RWPE1 (cell line): ENCODE measurements at regions not wholly inside any gene's neighbourhood (a gene's known extent, or its start where the extent isn't known, plus 50 kb on each side); places are given as distances from the start of the nearest gene placed in this dataset.
A peak's percentile ranks its signal among the peaks of the same experiment; 100 is the strongest.

Source experiments
- CTCF ChIA-PET: fragments of 350-600 bp; sonication (Branson Sonifier 250); formaldehyde crosslinking; extraction: SDS; loops from one replicate; lab custom pipeline; 2021; lab: Yijun Ruan, JAX
- POLR2A ChIA-PET: fragments of 400-600 bp; formaldehyde crosslinking; extraction: SDS; loops from one replicate; lab custom pipeline; 2020; ENCODE audit warnings: antibody characterized with exemption; ENCODE audit not compliant: low non-redundant PET; lab: Yijun Ruan, JAX
- DNase-seq: peaks from one replicate; pipeline ENCODE4 v3.0.0; 2012; ENCODE audit warnings: low spot score
- H3K27ac ChIP-seq: fragments of 450-650 bp; 2 replicates; pipeline ENCODE4 v1.5.1; 2017
- TF ChIP-seq, protein P1 (sequence below): fragments of 450-650 bp; conservative IDR thresholded peaks from 2 replicates; pipeline ENCODE4 v1.5.1; 2017; ENCODE audit warnings: low read depth, mild to moderate bottlenecking

DNA sequence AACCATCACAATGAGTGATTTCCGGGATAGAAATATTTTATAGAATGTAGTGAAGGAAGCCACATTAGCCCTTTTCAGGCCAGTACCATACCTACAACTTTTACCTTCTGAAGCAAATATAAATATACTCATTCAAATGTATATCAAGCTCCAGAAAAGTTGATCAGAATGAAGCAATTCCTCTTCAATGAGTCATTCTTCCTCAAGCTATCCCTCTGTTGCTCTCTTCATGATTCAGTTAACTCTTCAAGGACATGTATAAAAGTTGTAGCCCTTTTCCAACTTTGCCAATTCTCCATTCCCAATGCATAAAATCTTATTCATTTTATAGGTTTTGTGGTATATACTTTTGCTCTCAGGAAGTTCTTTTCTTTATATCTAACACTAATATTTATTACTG lies 242.1 kb upstream of the RGPD4 start:
- POLR2A ChIA-PET = no interaction called here
- DNase-seq = peak; percentile 38
- CTCF ChIA-PET = interaction anchor here (0.6 kb wide), 1 partner anchor 11 kb away, joined by 3 read pairs; no protein-coding TSS in a partner anchor
- no peak overlapping the region for H3K27ac ChIP-seq
- TF ChIP-seq, protein P1, sequence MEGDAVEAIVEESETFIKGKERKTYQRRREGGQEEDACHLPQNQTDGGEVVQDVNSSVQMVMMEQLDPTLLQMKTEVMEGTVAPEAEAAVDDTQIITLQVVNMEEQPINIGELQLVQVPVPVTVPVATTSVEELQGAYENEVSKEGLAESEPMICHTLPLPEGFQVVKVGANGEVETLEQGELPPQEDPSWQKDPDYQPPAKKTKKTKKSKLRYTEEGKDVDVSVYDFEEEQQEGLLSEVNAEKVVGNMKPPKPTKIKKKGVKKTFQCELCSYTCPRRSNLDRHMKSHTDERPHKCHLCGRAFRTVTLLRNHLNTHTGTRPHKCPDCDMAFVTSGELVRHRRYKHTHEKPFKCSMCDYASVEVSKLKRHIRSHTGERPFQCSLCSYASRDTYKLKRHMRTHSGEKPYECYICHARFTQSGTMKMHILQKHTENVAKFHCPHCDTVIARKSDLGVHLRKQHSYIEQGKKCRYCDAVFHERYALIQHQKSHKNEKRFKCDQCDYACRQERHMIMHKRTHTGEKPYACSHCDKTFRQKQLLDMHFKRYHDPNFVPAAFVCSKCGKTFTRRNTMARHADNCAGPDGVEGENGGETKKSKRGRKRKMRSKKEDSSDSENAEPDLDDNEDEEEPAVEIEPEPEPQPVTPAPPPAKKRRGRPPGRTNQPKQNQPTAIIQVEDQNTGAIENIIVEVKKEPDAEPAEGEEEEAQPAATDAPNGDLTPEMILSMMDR = no peak

DNA sequence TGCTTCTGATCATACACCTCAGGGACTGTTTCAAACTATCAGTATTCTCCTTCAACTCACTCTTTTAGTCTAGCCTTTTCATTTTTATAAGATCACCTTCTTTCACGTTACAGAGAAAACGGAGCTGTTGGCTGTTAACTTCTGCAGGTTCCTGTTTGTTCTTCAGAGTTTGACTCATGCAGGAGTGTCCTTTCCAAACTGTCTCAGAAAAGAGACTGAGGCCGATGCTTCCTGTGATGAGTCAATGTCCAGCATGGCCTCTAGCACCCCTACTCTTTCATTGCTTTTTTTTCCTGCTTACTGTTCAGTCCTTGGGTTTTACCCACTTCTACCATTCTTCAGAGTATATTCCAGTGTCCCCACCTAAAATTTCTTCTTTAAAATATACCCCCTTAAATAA lies 240.8 kb upstream of the RGPD4 start:
- no peak overlapping the region for H3K27ac ChIP-seq
- CTCF ChIA-PET = no interaction called here
- TF ChIP-seq, protein P1 = no peak
- DNase-seq = peak; percentile 21
- POLR2A ChIA-PET = no interaction called here

DNA sequence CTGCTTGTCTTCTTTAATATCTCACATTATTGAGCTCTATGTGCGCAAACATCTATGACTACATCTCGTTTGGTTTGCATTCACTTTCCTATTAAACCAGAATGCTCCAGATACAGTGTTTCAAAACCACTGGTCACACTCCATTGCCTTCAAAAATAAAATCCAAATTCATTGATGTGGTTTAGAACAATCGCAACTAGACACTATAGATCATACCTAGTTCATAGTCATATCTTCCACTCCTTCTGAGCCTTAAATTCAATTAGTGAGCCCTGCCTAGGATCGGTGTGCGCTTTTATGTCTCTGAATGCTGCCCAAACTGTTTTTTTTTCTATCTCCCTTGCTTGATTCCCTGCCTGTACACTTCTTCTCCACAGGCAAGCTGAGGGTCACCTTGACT lies 238.5 kb upstream of the RGPD4 start:
- ChIA-PET CTCF (no interaction called here), POLR2A (no interaction called here)
- TF ChIP-seq, protein P1 = no peak
- DNase-seq = no peak
- H3K27ac ChIP-seq = no peak overlapping the region

DNA sequence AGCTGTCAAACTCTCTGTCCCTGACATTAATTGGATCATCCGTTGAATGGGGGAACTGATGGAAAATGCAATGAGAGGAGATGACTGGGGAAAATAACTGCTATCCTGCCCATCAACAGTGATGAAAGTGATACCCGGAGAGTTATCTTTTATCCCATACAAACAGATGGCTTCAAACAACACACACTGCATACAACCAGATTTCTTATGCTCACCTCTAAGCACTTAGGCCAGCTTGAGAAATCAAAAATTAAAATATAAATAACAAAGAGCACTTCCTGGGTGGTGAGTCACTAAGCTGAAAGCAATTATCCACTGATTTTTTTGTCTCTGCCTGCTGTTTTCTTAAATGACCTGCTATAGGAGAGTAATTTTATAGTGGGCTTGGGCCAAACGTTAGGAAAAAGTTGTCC lies 237.6 kb upstream of the RGPD4 start:
- ChIA-PET CTCF (no interaction called here), POLR2A (no interaction called here)
- no peak overlapping the region for H3K27ac ChIP-seq
- no peak for DNase-seq
- TF ChIP-seq, protein P1 = no peak

DNA sequence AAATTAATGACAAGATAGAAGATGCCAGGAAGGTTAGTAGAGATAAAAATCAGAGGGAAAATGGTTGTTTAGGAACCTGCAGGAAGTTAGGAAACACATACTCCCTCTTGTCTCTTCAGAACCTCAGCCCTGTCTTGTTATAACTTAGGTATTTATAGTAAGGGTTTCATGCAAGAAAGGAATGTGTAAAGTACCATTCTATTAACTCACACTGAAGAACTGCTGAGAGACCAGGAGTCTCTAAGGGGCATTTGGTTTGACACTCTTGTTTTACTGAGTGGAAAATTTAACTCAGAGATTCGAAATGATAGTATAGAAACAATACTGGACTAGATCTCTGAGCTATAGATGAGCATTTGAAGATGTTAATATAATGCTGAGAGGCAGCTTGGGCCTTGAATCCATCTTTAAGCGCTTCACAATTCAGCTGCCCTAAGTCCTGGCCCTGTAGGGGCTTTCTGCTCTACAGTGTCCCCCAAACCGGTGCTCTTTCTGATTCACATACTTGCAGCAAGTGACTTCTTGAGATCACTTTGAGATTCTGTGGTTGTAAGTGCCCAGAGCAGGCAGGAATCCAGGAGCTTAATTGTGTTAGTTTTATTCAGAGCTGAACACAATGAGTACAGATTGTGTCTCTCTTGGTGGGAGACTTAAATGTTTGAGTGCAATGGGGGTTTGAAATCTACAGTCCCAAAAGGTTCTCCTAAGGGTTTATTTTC lies 235.0 kb upstream of the RGPD4 start:
- CTCF ChIA-PET = no interaction called here
- POLR2A ChIA-PET = no interaction called here
- H3K27ac ChIP-seq = no peak overlapping the region
- TF ChIP-seq, protein P1 = no peak
- no peak for DNase-seq

DNA sequence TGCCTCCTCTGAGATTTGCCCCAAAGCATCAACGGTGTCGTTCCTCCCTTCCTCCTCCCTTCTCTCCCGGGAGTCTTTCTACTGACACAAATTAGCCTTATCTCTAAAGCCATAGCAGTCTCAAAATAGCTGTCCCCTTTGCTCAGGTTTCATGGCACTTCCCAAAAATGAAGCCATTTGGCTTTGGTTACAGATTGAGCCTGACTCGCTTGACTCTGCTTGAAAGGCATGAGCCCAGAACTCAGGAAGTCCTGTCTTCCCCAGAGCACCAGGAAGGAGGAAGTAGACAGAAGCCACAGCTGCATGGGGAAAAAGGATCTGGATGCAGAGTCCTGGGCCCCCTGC lies 234.4 kb upstream of the RGPD4 start:
- TF ChIP-seq, protein P1 = no peak
- CTCF ChIA-PET = no interaction called here
- no peak for DNase-seq
- no peak overlapping the region for H3K27ac ChIP-seq
- POLR2A ChIA-PET = no interaction called here
